Activated naive CD8-positive, alpha-beta T cell treated with anti-CD3 and anti-CD28 coated beads, Interleukin-2, amount 50 U/mL, for 24 hours (primary cell): ENCODE measurements at regions not wholly inside any gene's neighbourhood (a gene's known extent, or its start where the extent isn't known, plus 50 kb on each side); places are given as distances from the start of the nearest gene placed in this dataset.

Experiments
- ATAC-seq: fragments of 150-1000 bp; cut with Tn5 transposase; one replicate; pipeline ENCODE4 v1.10.0; 2021
- DNase-seq: peaks from one replicate; pipeline ENCODE4 v3.0.0; 2021
- H3K27ac Mint-ChIP-seq: one replicate; pipeline ENCODE4 v1.8.0; 2021; ENCODE audit warnings: mild to moderate bottlenecking, mixed read lengths
- H3K27me3 Mint-ChIP-seq: one replicate; pipeline ENCODE4 v1.8.0; 2021; ENCODE audit warnings: mixed read lengths
- H3K36me3 Mint-ChIP-seq: one replicate; pipeline ENCODE4 v1.8.0; 2021; ENCODE audit warnings: low read depth, mixed read lengths
- H3K4me1 Mint-ChIP-seq: one replicate; pipeline ENCODE4 v1.8.0; 2021; ENCODE audit warnings: mixed read lengths
- H3K4me3 Mint-ChIP-seq: one replicate; pipeline ENCODE4 v1.8.0; 2021; ENCODE audit warnings: mild to moderate bottlenecking, moderate library complexity, mixed read lengths
- H3K9me3 Mint-ChIP-seq: one replicate; pipeline ENCODE4 v1.8.0; 2021; ENCODE audit warnings: mixed read lengths

DNA sequence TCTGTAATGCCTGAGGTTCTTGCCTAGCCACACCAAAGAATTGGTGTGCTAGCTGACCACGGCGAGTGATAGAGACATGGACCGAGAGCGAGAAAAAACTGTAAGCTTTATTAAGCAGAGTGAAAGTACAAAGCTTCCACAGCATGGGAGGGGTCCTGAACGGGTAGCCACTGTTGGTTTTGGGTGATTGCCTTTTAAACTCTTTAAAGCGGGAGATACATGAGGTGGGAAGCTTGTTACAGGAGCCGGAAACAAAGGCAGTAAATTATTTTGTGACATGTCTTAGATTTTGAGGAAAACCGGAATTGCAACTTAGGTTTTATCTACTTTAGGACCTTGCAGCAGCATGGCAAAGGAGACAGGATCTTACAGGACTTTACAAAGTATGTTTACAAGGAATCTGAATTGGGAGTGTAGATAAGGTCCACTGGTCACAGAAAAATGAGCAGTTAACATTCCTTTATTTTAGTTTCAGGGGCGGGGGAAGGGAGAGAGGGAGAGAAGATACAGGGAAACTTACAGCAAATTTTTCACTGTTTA is 252.7 kb upstream of the MBL2 start:
- H3K4me1 Mint-ChIP-seq: no peaks in the 10 kb centered on the region

DNA sequence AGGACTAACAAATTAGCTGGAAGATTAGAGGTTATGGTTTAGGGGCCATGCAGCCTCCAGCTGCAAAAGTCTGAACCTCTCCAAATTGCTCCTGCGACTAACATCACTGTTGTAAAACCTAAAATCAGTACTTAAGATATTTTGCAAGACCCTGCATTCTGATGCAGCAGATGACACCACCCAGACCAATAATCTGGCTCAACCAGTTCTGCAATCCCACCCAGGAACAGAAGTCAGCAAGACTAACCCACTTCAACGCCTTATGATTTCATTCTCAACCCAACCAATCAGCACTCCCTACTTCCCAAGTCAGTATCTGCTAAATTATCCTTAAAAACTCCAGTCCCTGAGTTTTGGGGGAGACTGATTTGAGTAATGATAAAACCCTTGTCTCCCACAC is 250.8 kb upstream of the MBL2 start:
- Mint-ChIP-seq H3K27me3 (no peaks in the 10 kb centered on the region), H3K36me3 (no peaks in the 10 kb centered on the region), H3K27ac (no peak overlapping the region), H3K4me1 (no peaks in the 10 kb centered on the region), H3K9me3 (no peaks in the 10 kb centered on the region), H3K4me3 (no peak overlapping the region)
- no peak for ATAC-seq
- no peak for DNase-seq

More for the DNA sequence above, 252.7 kb upstream of the MBL2 start:
- H3K27me3 Mint-ChIP-seq: no peaks in the 10 kb centered on the region
- DNase-seq (no peak), ATAC-seq (no peak)
- no peak overlapping the region for H3K4me3 Mint-ChIP-seq
- H3K36me3 Mint-ChIP-seq: no peaks in the 10 kb centered on the region
- peaks cover 5% of the 10 kb centered on the region for H3K9me3 Mint-ChIP-seq
- H3K27ac Mint-ChIP-seq: no peak overlapping the region

DNA sequence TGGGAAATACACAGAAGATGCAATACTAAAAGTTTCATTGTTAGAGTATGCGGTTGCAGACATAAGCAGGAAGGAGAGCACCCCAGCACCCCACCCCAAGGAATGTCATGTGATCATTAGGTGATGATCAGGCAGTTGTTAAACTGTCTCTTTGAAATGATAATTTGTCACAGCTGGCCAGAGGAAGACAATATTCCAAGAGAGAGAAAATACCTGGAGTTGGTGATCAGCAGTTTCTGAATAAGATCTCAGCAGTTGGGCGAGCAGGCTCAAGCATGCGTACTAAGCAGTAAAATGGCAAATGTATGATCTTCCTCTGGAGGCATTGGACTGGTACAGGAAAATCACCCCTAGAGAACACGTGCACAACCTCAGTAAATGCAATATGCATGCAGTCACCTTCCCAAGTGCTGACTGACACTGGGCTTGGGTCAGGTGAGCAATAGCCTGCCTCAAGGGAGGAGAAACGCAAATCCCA is 250.1 kb upstream of the MBL2 start:
- DNase-seq (no peak), ATAC-seq (no peak)
- H3K4me3 Mint-ChIP-seq: no peak overlapping the region
- H3K4me1 Mint-ChIP-seq: no peaks in the 10 kb centered on the region
- no peaks in the 10 kb centered on the region for H3K27me3 Mint-ChIP-seq
- no peak overlapping the region for H3K27ac Mint-ChIP-seq
- H3K9me3 Mint-ChIP-seq: no peaks in the 10 kb centered on the region
- no peaks in the 10 kb centered on the region for H3K36me3 Mint-ChIP-seq

DNA sequence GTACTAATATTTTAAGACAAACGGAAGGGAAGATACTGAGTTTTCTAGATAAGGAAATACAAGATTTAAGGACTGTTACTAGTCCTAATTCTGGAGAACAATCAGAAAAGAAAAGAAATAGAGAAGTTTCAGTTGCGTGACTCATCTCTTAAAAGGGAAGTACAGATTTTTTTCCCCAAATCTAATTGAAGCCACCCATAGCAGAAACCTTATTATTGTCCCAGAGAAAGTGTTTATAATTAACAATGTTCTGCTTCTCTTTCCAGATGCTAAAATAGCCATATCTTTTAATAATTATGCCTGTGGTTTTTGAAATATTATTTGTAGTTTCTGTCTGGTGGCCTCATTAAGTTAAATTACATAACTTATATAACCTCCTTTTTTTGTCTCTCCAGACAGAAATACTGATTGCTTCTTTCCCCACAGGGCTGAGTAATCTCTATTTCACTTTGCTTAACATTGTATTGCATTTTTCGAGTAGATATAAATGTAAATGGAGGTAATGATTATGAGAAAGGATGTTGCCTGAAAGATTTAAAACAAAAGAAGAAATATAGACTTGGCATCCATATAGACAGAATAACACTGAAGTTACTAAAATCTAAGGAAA is 240.7 kb upstream of the MBL2 start:
- Mint-ChIP-seq H3K9me3 (no peaks in the 10 kb centered on the region), H3K4me3 (no peak overlapping the region), H3K27ac (no peak overlapping the region), H3K4me1 (no peaks in the 10 kb centered on the region), H3K36me3 (no peaks in the 10 kb centered on the region), H3K27me3 (no peaks in the 10 kb centered on the region)
- ATAC-seq (no peak), DNase-seq (no peak)

DNA sequence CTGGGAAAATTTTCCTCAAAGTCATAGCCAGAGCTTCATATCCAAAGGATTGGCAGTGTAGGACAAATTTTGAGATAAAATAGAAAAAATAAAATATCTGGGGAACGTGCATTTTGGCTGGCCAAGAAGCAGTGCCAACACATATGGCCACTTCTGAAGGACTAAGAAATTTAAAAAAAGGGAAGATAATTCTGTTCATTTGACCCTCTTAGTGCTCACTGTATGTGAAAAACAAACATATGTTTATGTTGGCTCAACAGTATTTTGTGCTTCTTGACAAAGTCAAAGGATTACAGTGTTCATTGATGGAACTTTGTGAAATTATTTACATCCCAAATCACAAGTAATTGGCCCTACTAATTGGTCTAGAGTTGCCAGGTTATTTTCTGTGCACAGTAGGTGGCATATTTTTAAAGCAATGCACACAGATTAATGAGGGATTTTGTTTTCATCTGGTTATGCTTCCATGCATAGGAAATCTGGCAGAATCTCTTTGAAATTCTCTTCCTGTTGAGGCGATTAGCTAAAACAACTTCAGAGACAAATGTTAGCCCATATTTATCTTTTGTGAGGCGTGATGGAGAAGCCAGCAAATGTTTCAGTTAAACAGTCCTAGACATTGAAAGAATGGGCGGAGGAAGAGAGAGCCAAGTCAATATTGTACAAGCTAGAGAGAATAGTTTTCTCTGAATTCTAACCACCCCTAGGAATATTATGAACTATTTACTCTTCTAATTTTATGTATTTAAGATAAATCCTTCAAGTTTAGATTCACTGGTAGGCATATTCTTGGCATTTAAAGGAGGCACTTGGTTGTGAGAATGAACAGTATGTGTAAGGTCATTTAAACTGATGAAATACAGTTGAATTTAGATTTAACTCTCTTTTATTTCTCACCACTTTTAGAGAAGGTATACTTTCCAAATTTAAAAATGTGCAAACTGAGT is 237.7 kb upstream of the MBL2 start:
- H3K4me1 Mint-ChIP-seq: no peaks in the 10 kb centered on the region
- no peak overlapping the region for H3K4me3 Mint-ChIP-seq
- no peaks in the 10 kb centered on the region for H3K27me3 Mint-ChIP-seq
- no peak overlapping the region for H3K27ac Mint-ChIP-seq
- ATAC-seq: no peak
- DNase-seq: no peak
- no peaks in the 10 kb centered on the region for H3K36me3 Mint-ChIP-seq
- H3K9me3 Mint-ChIP-seq: no peaks in the 10 kb centered on the region

DNA sequence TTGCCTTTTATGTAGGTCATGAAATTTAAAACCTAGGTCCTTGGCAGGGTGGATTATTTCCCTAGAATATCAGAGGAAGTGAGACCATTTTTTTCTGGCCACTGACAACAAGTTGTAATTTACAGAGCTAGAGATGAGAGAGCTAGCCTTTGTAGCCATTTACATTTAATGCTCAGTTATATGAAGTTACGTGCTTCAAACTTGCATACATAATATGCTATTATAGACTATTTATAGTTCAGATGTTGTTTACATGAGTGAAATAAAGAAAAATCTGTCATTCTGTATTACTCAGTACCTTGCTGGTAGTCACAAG is 234.9 kb upstream of the MBL2 start:
- no peak overlapping the region for H3K27ac Mint-ChIP-seq
- ATAC-seq: no peak
- DNase-seq: no peak
- no peaks in the 10 kb centered on the region for H3K4me1 Mint-ChIP-seq
- H3K36me3 Mint-ChIP-seq: no peaks in the 10 kb centered on the region
- no peaks in the 10 kb centered on the region for H3K27me3 Mint-ChIP-seq
- no peaks in the 10 kb centered on the region for H3K9me3 Mint-ChIP-seq
- H3K4me3 Mint-ChIP-seq: no peak overlapping the region

DNA sequence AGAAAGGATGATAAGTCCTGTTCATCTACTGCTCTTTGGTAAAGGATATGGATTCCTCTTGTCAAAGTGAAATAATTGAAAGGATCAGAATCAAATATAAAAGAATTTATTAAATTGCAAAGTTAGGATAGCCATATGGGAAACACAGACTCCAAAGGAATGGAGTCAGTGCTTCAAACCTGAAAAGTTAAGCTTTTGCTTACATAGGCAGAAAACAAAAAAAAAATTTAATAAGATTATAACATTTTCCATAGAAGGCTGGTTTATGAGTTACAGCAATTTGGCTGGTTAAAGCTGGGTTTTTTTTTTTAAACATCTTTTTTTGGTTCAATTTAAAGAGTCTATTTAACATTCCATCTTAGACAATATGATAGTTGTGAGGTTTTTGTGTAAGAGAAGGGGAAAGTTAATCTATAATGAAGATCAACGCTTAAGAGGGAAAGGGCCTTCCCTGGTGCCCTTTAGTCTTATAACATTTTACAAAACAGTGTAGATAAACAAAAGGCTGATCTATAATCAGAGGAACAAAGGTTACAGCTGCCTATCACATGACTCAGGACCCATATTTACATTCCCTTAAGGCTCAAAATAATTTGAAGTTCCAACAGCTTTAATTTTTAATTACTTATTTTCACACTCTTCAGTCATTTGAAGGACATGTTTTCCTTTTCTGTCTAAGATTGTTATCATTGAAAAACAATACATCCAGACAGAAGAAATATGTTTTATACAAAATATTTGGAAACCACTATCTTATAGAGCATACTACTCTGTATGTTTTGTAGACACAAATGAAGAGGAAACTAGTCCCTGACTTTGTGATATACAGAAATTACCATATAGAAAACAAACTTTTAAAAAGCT is 234.3 kb upstream of the MBL2 start:
- H3K27me3 Mint-ChIP-seq: no peaks in the 10 kb centered on the region
- no peaks in the 10 kb centered on the region for H3K36me3 Mint-ChIP-seq
- ATAC-seq: no peak
- no peaks in the 10 kb centered on the region for H3K9me3 Mint-ChIP-seq
- DNase-seq: no peak
- no peaks in the 10 kb centered on the region for H3K4me1 Mint-ChIP-seq
- no peak overlapping the region for H3K27ac Mint-ChIP-seq
- no peak overlapping the region for H3K4me3 Mint-ChIP-seq

DNA sequence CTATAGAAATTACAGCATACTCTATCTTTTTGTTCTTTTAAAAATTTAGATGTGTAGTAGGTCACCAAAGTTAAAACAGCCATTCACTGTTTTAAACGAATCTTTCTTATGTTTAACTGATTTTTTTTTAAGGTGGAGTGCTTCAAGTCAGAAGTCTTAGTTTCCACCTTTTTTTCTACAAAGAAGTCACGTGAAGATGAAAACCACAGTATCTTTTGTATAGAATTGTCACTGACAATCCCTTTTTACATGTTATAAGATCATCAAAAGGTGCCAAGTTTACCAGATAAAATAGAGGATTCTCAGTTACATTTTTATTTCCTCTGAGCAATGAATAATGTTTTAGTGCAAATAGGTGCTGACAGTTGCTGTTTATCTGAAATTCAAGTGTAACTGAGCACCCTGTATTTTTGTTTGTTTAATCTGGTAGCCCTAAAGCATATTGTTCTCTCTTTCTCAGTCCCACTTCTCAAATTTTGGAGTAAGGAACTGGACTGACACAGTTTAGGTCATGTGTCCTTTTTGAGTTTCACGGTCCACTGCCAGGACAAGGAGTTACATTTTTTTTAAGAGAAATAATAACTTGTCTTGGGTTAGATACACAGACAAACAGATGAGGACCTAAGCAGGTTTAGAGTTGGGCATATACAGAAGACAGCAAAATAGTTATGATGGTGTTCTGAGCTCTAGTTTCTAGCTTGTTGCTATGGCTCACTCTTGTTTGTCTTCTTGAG is 233.2 kb upstream of the MBL2 start:
- H3K4me1 Mint-ChIP-seq: no peaks in the 10 kb centered on the region
- no peak overlapping the region for H3K27ac Mint-ChIP-seq
- no peaks in the 10 kb centered on the region for H3K9me3 Mint-ChIP-seq
- H3K27me3 Mint-ChIP-seq: no peaks in the 10 kb centered on the region
- DNase-seq (no peak), ATAC-seq (no peak)
- no peaks in the 10 kb centered on the region for H3K36me3 Mint-ChIP-seq
- no peak overlapping the region for H3K4me3 Mint-ChIP-seq

DNA sequence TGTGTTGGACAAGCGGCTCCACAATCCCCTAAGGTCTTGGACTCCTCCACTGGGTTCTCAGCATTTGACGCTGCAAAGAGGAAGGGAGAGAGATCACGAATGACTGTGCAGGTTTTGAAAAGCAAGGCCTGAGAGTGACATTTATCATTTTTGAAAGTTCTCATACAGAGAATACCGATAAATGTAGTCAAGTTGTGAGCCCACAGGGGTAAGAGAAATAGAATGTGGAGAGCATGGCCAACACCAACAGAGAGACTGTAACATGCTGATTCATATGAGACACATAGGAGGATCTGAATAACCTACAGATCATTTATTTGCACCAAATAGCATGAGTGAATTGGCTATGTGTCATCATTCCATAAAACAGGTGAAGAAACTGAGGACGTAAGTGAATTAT is 230.5 kb upstream of the MBL2 start:
- H3K27ac Mint-ChIP-seq: no peak overlapping the region
- DNase-seq: no peak
- H3K4me1 Mint-ChIP-seq: no peaks in the 10 kb centered on the region
- H3K4me3 Mint-ChIP-seq: no peak overlapping the region
- no peak for ATAC-seq
- H3K36me3 Mint-ChIP-seq: no peaks in the 10 kb centered on the region
- H3K9me3 Mint-ChIP-seq: no peaks in the 10 kb centered on the region
- H3K27me3 Mint-ChIP-seq: no peaks in the 10 kb centered on the region

DNA sequence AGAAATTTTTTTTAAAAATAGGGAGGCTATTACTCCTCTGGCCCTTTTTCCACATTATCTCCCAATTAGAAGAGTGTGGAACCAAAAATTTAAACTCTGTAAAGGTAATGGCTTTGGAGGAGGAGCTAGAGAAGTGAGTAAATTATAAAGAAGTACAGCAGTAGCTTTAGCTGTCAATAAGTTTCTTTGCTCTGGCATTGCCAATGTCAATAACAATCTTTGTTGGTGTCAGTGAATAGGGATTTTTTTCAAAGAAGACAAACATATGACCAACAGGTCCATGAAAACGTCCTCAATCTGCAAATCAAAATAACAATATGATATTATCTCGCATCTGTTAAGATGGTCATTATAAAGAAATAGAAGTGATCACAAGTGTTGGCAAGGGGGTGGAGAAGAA is 227.1 kb upstream of the MBL2 start:
- Mint-ChIP-seq H3K4me1 (no peaks in the 10 kb centered on the region), H3K4me3 (no peak overlapping the region), H3K27me3 (no peaks in the 10 kb centered on the region), H3K9me3 (peaks cover 4% of the 10 kb centered on the region), H3K36me3 (no peaks in the 10 kb centered on the region), H3K27ac (no peak overlapping the region)
- DNase-seq: no peak
- no peak for ATAC-seq

DNA sequence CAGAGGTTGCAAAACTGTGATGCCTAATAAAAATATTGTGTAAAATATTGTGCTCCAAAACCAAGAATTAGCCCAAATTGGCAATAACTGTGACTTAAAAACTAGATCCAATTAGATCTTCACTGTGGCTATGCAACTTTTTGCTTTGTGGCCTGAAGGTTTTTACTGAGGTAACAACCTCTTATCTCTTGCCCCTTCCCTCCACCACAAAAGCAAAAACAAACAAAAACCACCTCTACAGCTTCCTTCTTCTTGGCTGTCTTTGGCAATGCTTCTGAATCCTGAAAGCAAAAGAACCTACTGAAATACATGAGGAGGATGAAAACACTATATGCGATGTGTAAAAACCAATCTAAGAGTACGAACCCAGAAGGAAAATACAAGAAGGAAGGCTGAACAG is 226.7 kb upstream of the MBL2 start:
- ATAC-seq (no peak), DNase-seq (no peak)
- Mint-ChIP-seq H3K4me1 (no peaks in the 10 kb centered on the region), H3K27ac (no peak overlapping the region), H3K36me3 (no peaks in the 10 kb centered on the region), H3K9me3 (peaks cover 4% of the 10 kb centered on the region), H3K4me3 (no peak overlapping the region), H3K27me3 (no peaks in the 10 kb centered on the region)

DNA sequence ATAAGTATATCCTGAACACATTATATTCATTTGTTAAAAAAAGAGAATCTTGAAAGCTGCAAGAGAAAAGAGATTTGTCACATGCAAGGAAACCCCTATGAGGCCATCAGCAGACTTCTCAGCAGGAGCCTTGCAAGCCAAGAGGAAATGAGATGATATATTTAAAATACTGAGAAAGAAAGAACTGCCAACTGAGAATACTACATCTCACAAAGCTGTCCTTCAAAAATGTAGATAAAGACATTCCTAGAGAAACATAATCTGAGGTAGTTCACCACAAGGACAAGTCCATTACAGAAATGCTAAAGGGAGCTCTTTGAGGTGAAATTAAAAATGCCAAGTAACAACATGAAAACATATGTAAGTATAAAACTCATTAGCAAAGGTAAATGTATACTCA is 224.4 kb upstream of the MBL2 start:
- Mint-ChIP-seq H3K4me3 (no peak overlapping the region), H3K27ac (no peak overlapping the region), H3K9me3 (peaks cover 4% of the 10 kb centered on the region), H3K36me3 (no peaks in the 10 kb centered on the region), H3K27me3 (no peaks in the 10 kb centered on the region), H3K4me1 (no peaks in the 10 kb centered on the region)
- DNase-seq: no peak
- ATAC-seq: no peak

DNA sequence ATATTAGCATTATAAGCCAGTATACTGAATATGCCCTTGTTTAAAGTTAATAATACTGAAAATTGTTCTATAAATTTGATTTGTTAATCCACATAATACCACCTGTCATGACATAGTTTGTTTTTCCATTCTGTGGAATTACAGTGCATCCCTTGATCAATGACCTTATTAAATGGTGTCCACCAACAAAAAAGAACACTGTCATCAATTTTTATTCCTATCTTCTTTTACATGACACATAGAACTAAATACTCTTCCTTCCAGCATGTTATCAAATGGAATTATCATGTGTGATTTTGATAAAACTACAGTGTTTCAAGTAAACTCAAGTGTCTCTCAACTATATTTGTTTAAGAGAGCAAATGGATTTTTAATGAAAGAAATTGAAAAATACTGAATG is 221.8 kb upstream of the MBL2 start:
- no peaks in the 10 kb centered on the region for H3K36me3 Mint-ChIP-seq
- no peak for DNase-seq
- no peak overlapping the region for H3K4me3 Mint-ChIP-seq
- no peaks in the 10 kb centered on the region for H3K27me3 Mint-ChIP-seq
- H3K4me1 Mint-ChIP-seq: no peaks in the 10 kb centered on the region
- peaks cover 7% of the 10 kb centered on the region for H3K9me3 Mint-ChIP-seq
- H3K27ac Mint-ChIP-seq: no peak overlapping the region
- ATAC-seq: no peak

DNA sequence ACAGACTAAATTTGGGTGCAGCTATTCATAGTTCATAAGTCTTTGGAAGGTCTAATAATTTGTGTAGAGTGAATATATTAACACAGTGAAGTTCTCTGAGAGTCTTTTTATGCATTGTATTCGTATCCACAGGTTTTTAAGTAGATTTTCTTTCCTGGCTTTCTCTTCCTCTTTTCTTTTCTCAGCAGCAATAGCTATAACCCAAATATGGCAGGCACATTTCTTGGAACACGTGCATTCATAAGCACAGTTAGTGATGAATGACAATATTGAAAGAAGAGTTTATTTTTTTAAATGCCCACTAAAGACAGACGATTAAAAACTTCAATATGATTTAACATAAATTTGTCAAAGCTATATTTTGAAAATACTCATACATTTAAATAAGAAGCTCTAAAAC is 220.5 kb upstream of the MBL2 start:
- ATAC-seq (no peak), DNase-seq (no peak)
- Mint-ChIP-seq H3K4me3 (no peak overlapping the region), H3K4me1 (no peaks in the 10 kb centered on the region), H3K27me3 (no peaks in the 10 kb centered on the region), H3K27ac (no peak overlapping the region), H3K36me3 (no peaks in the 10 kb centered on the region), H3K9me3 (peaks cover 7% of the 10 kb centered on the region)
